ENCODE measurements at regions not wholly inside any gene's neighbourhood (a gene's known extent, or its start where the extent isn't known, plus 50 kb on each side); places are given as distances from the start of the nearest gene placed in this dataset.

DNA sequence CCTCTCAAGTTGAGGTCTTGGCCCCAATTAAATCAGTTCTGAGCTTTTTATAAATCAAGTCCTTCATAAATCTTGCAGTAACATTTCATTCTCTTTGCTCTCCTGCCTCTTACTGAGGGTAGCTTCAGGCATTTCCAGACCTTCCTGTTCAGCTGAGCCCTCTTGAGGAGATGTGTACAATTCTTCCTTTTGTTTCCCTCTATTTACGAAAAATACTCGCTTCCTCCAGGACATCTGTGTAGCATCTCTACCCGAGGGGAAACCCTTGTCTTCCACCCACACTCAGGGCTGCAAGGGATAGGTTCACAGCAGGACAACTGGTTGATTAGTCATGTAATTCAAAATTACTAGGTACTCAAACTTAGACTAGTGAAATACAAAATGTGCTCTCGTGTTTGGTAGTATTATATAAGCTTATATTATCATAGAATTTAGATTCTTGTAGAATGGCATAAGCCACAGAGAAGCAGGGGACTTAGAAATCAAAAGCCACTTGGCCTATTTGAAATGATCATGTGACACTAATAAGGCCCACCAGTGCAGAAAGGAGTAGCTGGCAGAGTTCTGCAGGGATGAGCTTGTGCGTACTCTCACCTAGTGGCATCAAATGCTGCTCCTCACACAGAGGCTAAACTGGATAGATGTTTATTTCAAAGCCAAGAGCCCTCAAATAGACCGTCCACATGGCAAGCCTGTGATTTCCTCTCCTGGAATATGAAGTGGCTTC is 126.7 kb downstream of the GDAP2 start:
- CTCF ChIA-PET, result no interaction called here
- H3K27ac ChIP-seq (ENCODE audit: low read depth, low read length), result no peak overlapping the region
- RAD21 ChIA-PET (ENCODE audit: low non-redundant PET in 1 of 2, low total read pairs in 2 of 2, uncharacterized antibody in 2 of 2, unreplicated experiment in 2 of 2), result no interaction called here
- no peak overlapping the region for H3K4me2 ChIP-seq (ENCODE audit: low read length)
- POLR2A ChIA-PET, result no interaction called here
- no peak overlapping the region for H3K9ac ChIP-seq (ENCODE audit: low read length)
- intact Hi-C loops (cut with micrococcal nuclease), result no loop called here
- TF ChIP-seq ZFX (IDR thresholded peaks at IDR 0.05) (no peak), RAD21 (IDR thresholded peaks at IDR 0.05; ENCODE audit: low read depth) (no peak), TCF7L2 (IDR thresholded peaks at IDR 0.05; ENCODE audit: borderline replicate concordance, extremely low read depth, insufficient read depth, insufficient read length) (no peak), POLR2A (IDR thresholded peaks at IDR 0.05; ENCODE audit: borderline replicate concordance, extremely low read depth, insufficient read depth, insufficient read length) (no peak), CEBPB (IDR thresholded peaks at IDR 0.05; ENCODE audit: low read depth) (no peak), JUND (IDR thresholded peaks at IDR 0.05) (no peak), EZH2 (IDR thresholded peaks at IDR 0.05) (no peak), FOSL1 (IDR thresholded peaks at IDR 0.05; ENCODE audit: low read depth) (no peak), SP1 (IDR thresholded peaks at IDR 0.05; ENCODE audit: low read depth) (no peak), POLR2AphosphoS5 (IDR thresholded peaks at IDR 0.05; ENCODE audit: low read depth, low read length) (no peak), SIN3A (IDR thresholded peaks at IDR 0.05; ENCODE audit: low read depth) (no peak), EZH2phosphoT487 (IDR thresholded peaks at IDR 0.05; ENCODE audit: borderline replicate concordance) (no peak), YY1 (IDR thresholded peaks at IDR 0.05; ENCODE audit: extremely low read depth, insufficient replicate concordance, low read depth, low read length) (no peak), ZNF274 (IDR thresholded peaks at IDR 0.05; ENCODE audit: low read depth, low read length) (no peak), SRF (IDR thresholded peaks at IDR 0.05; ENCODE audit: low read depth) (no peak)
- TF ChIP-seq, protein P1, sequence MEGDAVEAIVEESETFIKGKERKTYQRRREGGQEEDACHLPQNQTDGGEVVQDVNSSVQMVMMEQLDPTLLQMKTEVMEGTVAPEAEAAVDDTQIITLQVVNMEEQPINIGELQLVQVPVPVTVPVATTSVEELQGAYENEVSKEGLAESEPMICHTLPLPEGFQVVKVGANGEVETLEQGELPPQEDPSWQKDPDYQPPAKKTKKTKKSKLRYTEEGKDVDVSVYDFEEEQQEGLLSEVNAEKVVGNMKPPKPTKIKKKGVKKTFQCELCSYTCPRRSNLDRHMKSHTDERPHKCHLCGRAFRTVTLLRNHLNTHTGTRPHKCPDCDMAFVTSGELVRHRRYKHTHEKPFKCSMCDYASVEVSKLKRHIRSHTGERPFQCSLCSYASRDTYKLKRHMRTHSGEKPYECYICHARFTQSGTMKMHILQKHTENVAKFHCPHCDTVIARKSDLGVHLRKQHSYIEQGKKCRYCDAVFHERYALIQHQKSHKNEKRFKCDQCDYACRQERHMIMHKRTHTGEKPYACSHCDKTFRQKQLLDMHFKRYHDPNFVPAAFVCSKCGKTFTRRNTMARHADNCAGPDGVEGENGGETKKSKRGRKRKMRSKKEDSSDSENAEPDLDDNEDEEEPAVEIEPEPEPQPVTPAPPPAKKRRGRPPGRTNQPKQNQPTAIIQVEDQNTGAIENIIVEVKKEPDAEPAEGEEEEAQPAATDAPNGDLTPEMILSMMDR (IDR thresholded peaks at IDR 0.05 in 2 of 3, conservative IDR thresholded peaks at IDR 0.05 in 1 of 3; ENCODE audit: borderline replicate concordance in 1 of 3, insufficient read depth in 1 of 3, low read depth in 2 of 3, low read length in 2 of 3), result no peak
- TF ChIP-seq, protein P2, sequence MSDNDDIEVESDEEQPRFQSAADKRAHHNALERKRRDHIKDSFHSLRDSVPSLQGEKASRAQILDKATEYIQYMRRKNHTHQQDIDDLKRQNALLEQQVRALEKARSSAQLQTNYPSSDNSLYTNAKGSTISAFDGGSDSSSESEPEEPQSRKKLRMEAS (IDR thresholded peaks at IDR 0.05), result no peak
- TF ChIP-seq, protein P3, sequence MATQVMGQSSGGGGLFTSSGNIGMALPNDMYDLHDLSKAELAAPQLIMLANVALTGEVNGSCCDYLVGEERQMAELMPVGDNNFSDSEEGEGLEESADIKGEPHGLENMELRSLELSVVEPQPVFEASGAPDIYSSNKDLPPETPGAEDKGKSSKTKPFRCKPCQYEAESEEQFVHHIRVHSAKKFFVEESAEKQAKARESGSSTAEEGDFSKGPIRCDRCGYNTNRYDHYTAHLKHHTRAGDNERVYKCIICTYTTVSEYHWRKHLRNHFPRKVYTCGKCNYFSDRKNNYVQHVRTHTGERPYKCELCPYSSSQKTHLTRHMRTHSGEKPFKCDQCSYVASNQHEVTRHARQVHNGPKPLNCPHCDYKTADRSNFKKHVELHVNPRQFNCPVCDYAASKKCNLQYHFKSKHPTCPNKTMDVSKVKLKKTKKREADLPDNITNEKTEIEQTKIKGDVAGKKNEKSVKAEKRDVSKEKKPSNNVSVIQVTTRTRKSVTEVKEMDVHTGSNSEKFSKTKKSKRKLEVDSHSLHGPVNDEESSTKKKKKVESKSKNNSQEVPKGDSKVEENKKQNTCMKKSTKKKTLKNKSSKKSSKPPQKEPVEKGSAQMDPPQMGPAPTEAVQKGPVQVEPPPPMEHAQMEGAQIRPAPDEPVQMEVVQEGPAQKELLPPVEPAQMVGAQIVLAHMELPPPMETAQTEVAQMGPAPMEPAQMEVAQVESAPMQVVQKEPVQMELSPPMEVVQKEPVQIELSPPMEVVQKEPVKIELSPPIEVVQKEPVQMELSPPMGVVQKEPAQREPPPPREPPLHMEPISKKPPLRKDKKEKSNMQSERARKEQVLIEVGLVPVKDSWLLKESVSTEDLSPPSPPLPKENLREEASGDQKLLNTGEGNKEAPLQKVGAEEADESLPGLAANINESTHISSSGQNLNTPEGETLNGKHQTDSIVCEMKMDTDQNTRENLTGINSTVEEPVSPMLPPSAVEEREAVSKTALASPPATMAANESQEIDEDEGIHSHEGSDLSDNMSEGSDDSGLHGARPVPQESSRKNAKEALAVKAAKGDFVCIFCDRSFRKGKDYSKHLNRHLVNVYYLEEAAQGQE (IDR thresholded peaks at IDR 0.05; ENCODE audit: low read depth), result no peak
- TF ChIP-seq, protein P4, sequence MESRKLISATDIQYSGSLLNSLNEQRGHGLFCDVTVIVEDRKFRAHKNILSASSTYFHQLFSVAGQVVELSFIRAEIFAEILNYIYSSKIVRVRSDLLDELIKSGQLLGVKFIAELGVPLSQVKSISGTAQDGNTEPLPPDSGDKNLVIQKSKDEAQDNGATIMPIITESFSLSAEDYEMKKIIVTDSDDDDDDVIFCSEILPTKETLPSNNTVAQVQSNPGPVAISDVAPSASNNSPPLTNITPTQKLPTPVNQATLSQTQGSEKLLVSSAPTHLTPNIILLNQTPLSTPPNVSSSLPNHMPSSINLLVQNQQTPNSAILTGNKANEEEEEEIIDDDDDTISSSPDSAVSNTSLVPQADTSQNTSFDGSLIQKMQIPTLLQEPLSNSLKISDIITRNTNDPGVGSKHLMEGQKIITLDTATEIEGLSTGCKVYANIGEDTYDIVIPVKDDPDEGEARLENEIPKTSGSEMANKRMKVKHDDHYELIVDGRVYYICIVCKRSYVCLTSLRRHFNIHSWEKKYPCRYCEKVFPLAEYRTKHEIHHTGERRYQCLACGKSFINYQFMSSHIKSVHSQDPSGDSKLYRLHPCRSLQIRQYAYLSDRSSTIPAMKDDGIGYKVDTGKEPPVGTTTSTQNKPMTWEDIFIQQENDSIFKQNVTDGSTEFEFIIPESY (IDR thresholded peaks at IDR 0.05; ENCODE audit: extremely low read depth, insufficient replicate concordance, low read length), result no peak
- no peak overlapping the region for H2AFZ ChIP-seq (ENCODE audit: low read depth, low read length, poor library complexity, severe bottlenecking)
- H3K9me2 ChIP-seq (ENCODE audit: insufficient read depth), result no peaks in the 10 kb centered on the region
- no peaks in the 10 kb centered on the region for H4K20me1 ChIP-seq (ENCODE audit: insufficient read depth)
- DNase-seq (ENCODE audit: low read depth, low spot score) (no peak), ATAC-seq (no peak)
- H3K27me3 ChIP-seq (ENCODE audit: insufficient read depth, low read length), result no peaks in the 10 kb centered on the region
- no peaks in the 10 kb centered on the region for H3K9me3 ChIP-seq (ENCODE audit: control insufficient read depth in 1 of 2, insufficient read depth in 1 of 2, low read depth in 1 of 2, low read length in 2 of 2)
- no peak overlapping the region for H3K4me3 ChIP-seq (replicated peaks in 1 of 2; ENCODE audit: low read depth in 1 of 2, low read length in 2 of 2)
- BruUV-seq (replicated peaks), result no TSS peak
- H3K36me3 ChIP-seq (ENCODE audit: control insufficient read depth in 1 of 2, insufficient read depth in 2 of 2, low read length in 2 of 2), result no peaks in the 10 kb centered on the region
- H3K79me2 ChIP-seq (ENCODE audit: insufficient read depth, low read length), result no peaks in the 10 kb centered on the region
- H3K4me1 ChIP-seq (ENCODE audit: control insufficient read depth in 1 of 2, insufficient read depth in 2 of 2, low read length in 2 of 2), result no peaks in the 10 kb centered on the region
